ENCODE measurements at regions not wholly inside any gene's neighbourhood (a gene's known extent, or its start where the extent isn't known, plus 50 kb on each side); places are given as distances from the start of the nearest gene placed in this dataset.
"Not testable (repeated sequence)": the region's sequence is repeated elsewhere in the genome, so short reads cannot be mapped to it uniquely, and the experiment has no call there.

DNA sequence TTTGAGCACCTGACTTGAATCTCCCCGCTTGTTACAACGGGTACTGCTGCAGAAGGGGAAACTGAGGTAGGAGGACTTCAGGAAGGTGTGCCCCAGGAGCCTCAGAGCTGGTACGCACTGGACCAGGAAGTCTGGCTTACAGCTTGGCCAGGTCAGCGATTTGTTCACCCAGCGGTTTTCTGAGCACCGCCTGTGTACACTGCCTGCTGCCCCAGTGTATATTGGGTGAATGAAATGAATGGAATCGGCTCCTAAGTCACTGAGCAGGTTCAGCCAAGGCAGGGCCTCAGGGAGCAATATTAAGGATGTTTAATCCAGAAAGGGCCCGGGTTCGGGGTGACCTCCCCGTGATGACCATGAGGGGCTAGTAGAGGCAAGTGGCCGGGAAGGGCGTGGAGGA is 164.0 kb upstream of the CIBAR2 start:
- DNase-seq (ENCODE audit: low spot score), result no peak

DNA sequence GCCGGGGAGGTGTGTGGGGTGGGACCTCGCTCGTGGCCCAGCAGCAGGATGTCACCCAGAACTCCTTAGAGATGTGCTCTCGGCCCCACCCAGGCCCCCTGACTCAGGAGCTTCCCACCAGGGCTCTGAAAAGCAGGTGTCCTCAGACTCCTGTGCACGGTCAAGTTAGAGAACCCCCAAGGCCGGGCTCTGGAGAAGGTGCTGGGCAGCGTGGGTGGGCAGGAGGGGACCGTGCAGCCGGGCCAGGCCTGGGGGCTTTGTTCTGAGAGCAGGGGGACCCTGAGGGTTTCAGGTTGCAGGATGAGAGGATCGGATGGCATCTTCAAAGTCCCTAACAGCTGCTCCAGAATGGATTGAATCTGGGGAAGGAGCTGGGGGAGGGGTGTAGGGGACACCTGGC is 164.4 kb upstream of the CIBAR2 start:
- DNase-seq (ENCODE audit: low spot score), result no peak

DNA sequence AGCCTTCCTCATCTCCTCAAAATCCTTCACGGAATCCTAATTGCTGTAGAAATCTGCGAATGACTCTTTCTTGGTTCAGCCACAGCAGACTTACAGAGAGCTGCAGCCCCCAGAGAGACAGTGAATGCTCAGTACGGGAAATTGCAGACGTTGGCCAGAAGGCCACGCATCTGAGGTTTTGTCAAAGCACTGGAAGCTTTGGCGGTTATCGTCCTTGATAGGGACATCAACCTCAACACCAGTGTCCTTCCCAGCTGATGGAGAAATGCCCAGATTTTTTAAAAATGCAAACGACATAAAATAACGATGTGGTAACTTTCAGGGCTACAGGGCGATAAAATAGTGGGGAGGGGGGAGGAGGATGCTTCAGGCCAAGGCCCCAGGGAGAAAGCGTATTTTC is 166.6 kb upstream of the CIBAR2 start:
- no peak for DNase-seq (ENCODE audit: low spot score)

DNA sequence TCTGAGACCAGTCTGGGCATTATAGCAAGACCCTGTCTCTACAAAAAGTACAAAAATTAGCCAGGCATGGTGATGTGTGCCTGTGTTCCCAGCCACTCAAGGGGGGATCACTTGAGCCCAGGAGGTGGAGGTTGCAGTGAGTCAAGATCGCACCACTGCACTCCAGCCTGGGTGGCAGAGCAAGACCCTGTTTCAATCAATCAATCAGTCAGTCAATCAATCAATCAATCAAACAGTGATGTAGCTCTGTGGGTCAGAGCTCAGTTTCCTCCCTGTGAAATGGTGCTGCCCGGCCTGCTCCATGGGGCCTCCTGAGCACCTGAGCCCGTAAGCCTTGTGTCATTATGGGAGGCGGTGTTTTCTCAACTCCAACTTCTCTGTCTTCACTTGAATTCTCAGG is 167.1 kb upstream of the CIBAR2 start:
- DNase-seq (ENCODE audit: low spot score), result no peak

GRCh38 chr16:85279825-85280545 is 167.7 kb upstream of the CIBAR2 start:
- DNase-seq (ENCODE audit: low spot score), result no peak

DNA sequence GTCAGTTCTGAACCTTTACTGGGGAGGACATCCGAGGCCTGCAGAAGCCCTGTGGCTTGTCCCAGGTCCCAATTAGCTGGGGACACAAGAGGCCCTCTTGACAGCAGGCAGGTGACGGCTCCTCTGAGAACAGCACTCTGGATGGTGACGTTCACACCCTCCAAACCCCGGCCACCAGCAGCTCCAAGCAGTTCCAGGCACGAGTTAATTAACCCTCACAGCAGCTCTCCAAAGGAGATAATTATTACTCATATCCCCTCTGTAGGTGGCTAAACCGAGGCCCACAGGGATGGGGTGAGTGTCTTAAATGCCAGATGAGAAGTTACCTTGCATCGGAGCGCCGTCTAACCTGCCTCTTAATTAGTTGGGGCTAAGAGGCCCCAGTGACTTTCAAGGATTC is 168.9 kb upstream of the CIBAR2 start:
- no peak for DNase-seq (ENCODE audit: low spot score)

- DNase-seq (ENCODE audit: low spot score), result no peak
Measured at GRCh38 chr16:85282842-85283241, 170.6 kb upstream of the CIBAR2 start.

GRCh38 chr16:85283305-85284050 is 171.2 kb upstream of the CIBAR2 start:
- DNase-seq (ENCODE audit: low spot score), result no peak

- no peak for DNase-seq (ENCODE audit: low spot score)
Measured at GRCh38 chr16:85284141-85284817, 172.0 kb upstream of the CIBAR2 start.

DNA sequence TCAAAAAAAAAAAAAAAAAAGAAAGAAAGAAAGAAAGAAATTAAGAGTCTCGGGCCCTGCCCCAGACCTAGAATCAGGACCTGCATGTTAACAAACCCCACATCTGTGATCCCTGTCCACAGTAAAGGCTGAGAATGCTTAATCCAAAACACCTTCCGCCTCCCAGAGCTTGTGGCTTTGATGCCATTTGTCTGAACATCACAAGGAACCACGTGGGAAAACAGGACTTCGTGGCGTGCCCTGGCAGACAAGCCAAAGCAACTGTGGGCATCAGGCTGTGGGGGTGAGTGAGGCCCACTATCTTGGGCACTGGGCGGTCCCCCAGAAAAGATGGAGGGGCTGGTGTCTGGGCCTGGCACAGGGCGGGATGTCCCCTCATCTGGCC is 173.4 kb upstream of the CIBAR2 start:
- DNase-seq (ENCODE audit: low spot score), result no peak

GRCh38 chr16:85286066-85286831 is 174.0 kb upstream of the CIBAR2 start:
- no peak for DNase-seq (ENCODE audit: low spot score)

DNA sequence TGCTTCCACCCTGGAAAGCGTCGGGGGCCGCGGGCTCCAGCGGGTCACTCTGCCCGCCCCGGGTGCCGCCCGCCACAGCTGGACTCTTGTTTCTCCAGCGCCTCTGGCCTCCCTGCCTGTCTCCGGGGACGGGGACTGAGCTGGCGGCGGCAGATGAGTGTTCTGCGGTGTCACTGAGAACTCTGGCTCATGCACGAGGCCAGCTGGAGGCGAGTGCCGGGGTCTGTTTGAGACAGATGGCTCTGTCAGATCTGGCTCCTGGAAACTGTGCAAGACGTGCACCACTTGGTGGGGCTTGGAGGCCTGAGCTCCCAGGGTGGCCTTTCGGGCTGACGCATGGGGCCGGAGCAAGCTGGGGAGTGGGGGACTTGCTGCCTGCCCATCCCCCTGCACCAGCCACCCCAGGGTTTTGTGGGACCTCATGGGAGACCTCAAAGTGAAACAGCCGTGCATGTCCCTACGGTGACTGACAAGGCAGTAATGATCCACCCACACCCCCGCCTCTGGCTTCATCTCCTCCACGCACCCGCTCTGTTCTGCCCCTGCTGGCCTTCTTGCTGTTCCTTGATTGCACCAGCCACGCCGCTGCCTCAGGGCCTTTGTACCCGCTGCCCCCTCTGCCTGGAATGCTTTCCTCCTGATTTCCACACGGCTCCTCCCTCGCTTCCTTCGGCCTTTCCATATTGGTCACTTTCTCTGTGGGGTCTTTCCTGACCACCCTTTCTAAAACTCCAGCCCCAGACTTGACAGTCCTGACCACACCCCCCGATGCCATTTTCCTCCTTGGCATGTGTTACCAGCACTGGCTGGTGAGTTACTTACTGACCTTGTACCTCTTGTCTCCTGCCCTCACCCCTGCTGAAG is 174.9 kb upstream of the CIBAR2 start:
- no peak for DNase-seq (ENCODE audit: low spot score)

DNA sequence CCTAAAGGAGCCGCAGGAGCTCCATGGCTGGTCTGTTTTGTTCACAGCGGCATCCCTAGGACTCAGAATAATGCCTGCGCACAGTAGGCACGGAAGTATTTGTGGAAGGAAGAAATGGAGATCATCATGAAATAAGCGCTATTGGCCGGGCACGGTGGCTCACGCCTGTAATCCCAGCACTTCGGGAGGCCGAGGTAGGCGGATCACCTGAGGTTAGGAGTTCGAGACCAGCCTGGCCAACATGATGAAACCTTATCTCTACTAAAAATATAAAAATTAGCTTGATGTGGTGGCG is 175.5 kb upstream of the CIBAR2 start:
- DNase-seq (ENCODE audit: low spot score), result not testable (repeated sequence)

GRCh38 chr16:85288341-85288868 is 176.1 kb upstream of the CIBAR2 start:
- DNase-seq (ENCODE audit: low spot score), result no peak

GRCh38 chr16:85288869-85289660 is 176.8 kb upstream of the CIBAR2 start:
- peak; percentile 88 for DNase-seq (ENCODE audit: low spot score)

DNA sequence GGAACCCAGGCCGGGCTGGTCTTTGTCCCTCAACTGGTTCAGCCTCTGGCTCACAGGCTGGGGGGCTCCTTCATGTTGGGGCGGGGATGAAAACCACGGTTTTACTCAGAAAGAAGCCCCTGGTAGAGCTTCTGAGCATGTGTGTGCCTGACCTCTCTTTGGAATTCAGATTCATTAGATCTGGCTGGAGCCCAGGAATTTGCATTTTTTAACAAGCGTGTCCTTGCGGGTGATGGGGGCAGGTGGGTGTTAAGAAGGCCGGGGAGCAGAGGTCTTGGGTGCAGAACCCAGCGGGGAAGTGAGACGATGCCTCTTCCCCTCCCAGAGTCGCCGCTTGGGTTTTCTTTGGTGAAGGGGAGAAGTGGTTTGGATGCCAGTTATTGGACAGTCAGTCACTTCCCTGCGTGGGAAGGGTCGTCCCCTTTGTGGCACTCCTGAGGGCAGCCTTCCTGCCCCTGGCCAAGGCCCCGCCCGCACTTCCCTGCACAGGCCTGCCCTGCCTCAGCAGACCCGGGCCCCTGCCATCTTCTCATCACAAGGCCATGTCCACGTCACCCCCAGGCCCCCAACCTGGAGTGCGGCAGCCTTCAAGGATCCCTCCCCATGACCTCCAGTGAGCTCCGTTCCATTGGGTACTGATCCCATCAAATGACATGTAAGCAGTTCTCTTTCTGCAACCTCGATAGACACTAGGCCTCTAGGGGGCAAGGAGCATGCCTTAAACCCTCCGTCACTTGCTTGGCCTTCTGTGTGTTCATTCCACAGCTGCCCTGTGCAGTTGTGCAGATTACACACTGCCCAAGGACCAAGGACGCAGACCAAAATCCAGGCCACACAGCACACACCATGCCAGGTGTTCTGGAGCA is 177.7 kb upstream of the CIBAR2 start:
- no peak for DNase-seq (ENCODE audit: low spot score)

DNA sequence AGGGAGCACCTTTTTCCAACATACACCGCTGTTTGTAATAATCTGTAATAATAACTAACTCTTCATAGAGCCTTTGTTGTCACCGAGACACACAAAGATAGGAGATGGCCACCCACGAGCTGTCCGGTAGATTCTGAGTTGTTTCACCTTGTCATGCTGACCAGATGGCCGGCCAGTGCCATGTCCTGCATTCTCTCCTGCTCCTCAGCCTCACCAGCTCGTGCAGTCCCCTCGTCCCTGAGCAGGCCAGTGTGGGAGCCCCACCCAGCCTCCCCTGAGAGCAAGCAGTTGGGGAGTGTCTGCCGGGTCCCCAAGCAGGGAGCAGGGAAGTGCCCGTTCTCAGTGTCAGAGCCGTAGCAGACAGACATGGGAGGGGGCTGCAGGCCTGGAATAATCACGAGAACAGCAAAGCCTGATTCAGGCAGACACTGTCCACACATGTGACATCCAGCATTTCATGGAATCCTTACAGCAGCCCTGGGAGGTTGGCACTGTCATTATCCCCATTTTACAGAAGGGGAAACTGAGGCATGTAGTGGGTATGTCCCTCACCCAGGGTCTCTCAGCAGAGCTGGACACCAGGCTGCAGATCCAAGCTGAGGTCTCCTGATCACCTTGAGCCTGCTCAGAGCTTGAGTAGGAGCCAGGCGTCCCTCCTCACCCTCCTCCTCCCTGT is 178.5 kb upstream of the CIBAR2 start:
- no peak for DNase-seq (ENCODE audit: low spot score)

- peak; percentile 91 for DNase-seq (ENCODE audit: low spot score)
Measured at GRCh38 chr16:85291302-85292148, 179.3 kb upstream of the CIBAR2 start.

Data from HuH-7.5 (cell line).